GM12891 (cell line): ENCODE measurements at regions not wholly inside any gene's neighbourhood (a gene's known extent, or its start where the extent isn't known, plus 50 kb on each side); places are given as distances from the start of the nearest gene placed in this dataset.

Experiments
- PAX5 ChIP-seq: IDR thresholded peaks from 2 replicates; pipeline ENCODE4 v1.6.1; 2011; ENCODE audit warnings: low read length, moderate library complexity, mild to moderate bottlenecking; ENCODE audit not compliant: insufficient read depth, severe bottlenecking
- POLR2A ChIP-seq: IDR thresholded peaks from 2 replicates; pipeline ENCODE4 v1.6.1; 2011; ENCODE audit warnings: low read depth, low read length, control low read depth
- POLR2AphosphoS5 ChIP-seq: IDR thresholded peaks from 2 replicates; pipeline ENCODE4 v1.6.1; 2011; ENCODE audit warnings: low read depth, low read length, control low read depth
- SPI1 ChIP-seq: IDR thresholded peaks from 2 replicates; pipeline ENCODE4 v1.6.1; 2011; ENCODE audit warnings: low read depth, low read length, control low read depth
- TAF1 ChIP-seq: IDR thresholded peaks from 2 replicates; pipeline ENCODE4 v1.6.1; 2011; ENCODE audit warnings: low read depth, low read length, control low read depth

- no peak for TF ChIP-seq POLR2A
- no peak for TF ChIP-seq SPI1
- no peak for TF ChIP-seq POLR2AphosphoS5
- TF ChIP-seq TAF1 = no peak
- no peak for TF ChIP-seq PAX5
These were observed 753.1 kb upstream of the FRG1 start for GRCh38 chr4:189187531-189188052.
